AG10803 (cell line): ENCODE measurements at regions not wholly inside any gene's neighbourhood (a gene's known extent, or its start where the extent isn't known, plus 50 kb on each side); places are given as distances from the start of the nearest gene placed in this dataset.

Experiments
- DNase-seq: peaks from one replicate; pipeline ENCODE4 v3.0.0; 2010; ENCODE audit warnings: low read depth
- H3K4me3 ChIP-seq: 2 replicates; pipeline ENCODE4 v1.5.1; 2011; ENCODE audit warnings: mild to moderate bottlenecking, low read length, control low read depth
- CTCF ChIP-seq: conservative IDR thresholded peaks from 2 replicates; pipeline ENCODE4 v1.5.1; 2011; ENCODE audit warnings: mild to moderate bottlenecking, low read length, control low read depth, inconsistent platforms

DNA sequence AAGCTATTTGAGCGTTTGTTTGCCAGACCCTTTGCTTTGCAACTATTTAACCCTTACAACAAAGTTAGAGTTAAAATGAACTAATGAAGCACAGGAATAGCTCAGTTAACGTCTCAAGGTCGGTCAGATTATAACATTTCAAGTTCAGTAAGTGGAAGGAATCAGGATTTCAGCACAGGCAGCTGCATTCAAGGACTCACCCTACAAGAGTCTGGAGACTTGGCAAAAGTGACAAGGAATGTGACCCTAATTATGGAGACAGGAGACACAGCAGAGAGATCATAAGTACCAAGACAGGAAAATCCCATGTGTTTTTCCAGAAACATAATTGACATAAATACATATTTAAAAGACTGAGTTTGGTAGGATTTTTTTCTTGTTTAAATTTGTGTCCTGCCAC lies 1481.7 kb downstream of the TECRL start:
- no peak for DNase-seq
- no peak overlapping the region for H3K4me3 ChIP-seq
- no peak for TF ChIP-seq CTCF

GRCh38 chr4:62923783-62924182 lies 1485.5 kb downstream of the TECRL start:
- TF ChIP-seq CTCF = no peak
- H3K4me3 ChIP-seq = no peak overlapping the region
- no peak for DNase-seq

DNA sequence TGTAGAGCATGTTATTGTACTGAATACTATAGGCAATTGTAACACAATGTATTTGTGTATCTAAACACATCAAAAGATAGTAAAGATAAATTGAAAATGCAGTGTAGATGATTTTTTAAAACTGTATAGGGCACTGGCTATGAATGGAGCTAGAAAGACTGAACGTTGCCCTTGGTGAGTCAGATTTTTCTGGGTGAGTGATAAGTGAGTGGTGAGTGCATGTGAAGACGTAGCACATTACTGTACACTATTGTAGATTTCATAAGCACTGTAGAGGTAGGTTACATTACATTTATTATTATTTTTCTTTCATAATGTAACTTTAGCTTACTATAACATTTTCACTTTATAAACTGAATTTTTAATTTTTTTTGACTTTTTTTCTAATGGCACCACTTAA lies 1491.6 kb downstream of the TECRL start:
- no peak for DNase-seq
- TF ChIP-seq CTCF = no peak

GRCh38 chr4:62914758-62915157 lies 1494.5 kb downstream of the TECRL start:
- DNase-seq = no peak
- H3K4me3 ChIP-seq = no peak overlapping the region
- TF ChIP-seq CTCF = no peak

More for the DNA sequence above, 1491.6 kb downstream of the TECRL start:
- no peak overlapping the region for H3K4me3 ChIP-seq

GRCh38 chr4:62913065-62913464 lies 1496.2 kb downstream of the TECRL start:
- TF ChIP-seq CTCF = no peak
- H3K4me3 ChIP-seq = no peak overlapping the region
- DNase-seq = no peak

GRCh38 chr4:62912531-62912930 lies 1496.7 kb downstream of the TECRL start:
- no peak overlapping the region for H3K4me3 ChIP-seq
- TF ChIP-seq CTCF = no peak
- no peak for DNase-seq

- DNase-seq = no peak
- no peak for TF ChIP-seq CTCF
- H3K4me3 ChIP-seq = no peak overlapping the region
Measured at GRCh38 chr4:62909238-62909637, 1500.0 kb downstream of the TECRL start.
